MM.1S (cell line): ENCODE measurements at regions not wholly inside any gene's neighbourhood (a gene's known extent, or its start where the extent isn't known, plus 50 kb on each side); places are given as distances from the start of the nearest gene placed in this dataset.
A peak's percentile ranks its signal among the peaks of the same experiment; 100 is the strongest.

Source experiments
- DNase-seq: peaks from one replicate; pipeline ENCODE4 v3.0.0-alpha.2; 2015
- H2AFZ ChIP-seq: fragments of 300-600 bp; sonication (generic); 2 replicates; pipeline ENCODE4 v1.6.0; 2016; ENCODE audit warnings: antibody characterized with exemption, low read length
- H3F3A ChIP-seq: fragments of 300-600 bp; sonication (generic); 2 replicates; pipeline ENCODE4 v1.6.1; 2016; ENCODE audit warnings: mild to moderate bottlenecking, antibody characterized with exemption, low read length, moderate library complexity, mixed read lengths; ENCODE audit not compliant: insufficient read depth
- H3K27ac ChIP-seq: fragments of 300-600 bp; sonication (generic); 2 replicates; pipeline ENCODE4 v1.5.1; 2016; ENCODE audit warnings: mild to moderate bottlenecking, low read length
- H3K27me3 ChIP-seq: fragments of 300-600 bp; sonication (generic); replicated peaks from 2 replicates; pipeline ENCODE4 v1.6.0; 2016; ENCODE audit warnings: low read length; ENCODE audit not compliant: insufficient read depth
- H3K36me3 ChIP-seq: fragments of 300-600 bp; sonication (generic); replicated peaks from 2 replicates; pipeline ENCODE4 v1.6.1; 2016; ENCODE audit warnings: mild to moderate bottlenecking, low read length, mixed read lengths; ENCODE audit not compliant: insufficient read depth
- H3K4me1 ChIP-seq: fragments of 300-600 bp; sonication (generic); 2 replicates; pipeline ENCODE4 v1.6.1; 2016; ENCODE audit warnings: low read length, mixed read lengths
- H3K4me2 ChIP-seq: fragments of 300-600 bp; sonication (generic); 2 replicates; pipeline ENCODE4 v1.6.0; 2016; ENCODE audit warnings: low read depth, low read length
- H3K4me3 ChIP-seq: fragments of 300-600 bp; sonication (generic); 2 replicates; pipeline ENCODE4 v1.5.1; 2016; ENCODE audit warnings: low read length, mixed read lengths
- H3K79me2 ChIP-seq: fragments of 300-600 bp; sonication (generic); 2 replicates; pipeline ENCODE4 v1.6.1; 2016; ENCODE audit warnings: mixed run types, low read length, mixed read lengths
- H3K9ac ChIP-seq: fragments of 300-600 bp; sonication (generic); 2 replicates; pipeline ENCODE4 v1.6.1; 2016; ENCODE audit warnings: low read length, mixed read lengths
- H3K9me2 ChIP-seq: fragments of 300-600 bp; sonication (generic); replicated peaks from 2 replicates; pipeline ENCODE4 v1.6.1; 2016; ENCODE audit warnings: mild to moderate bottlenecking, low read length, mixed read lengths; ENCODE audit not compliant: insufficient read depth
- H3K9me3 ChIP-seq: fragments of 300-600 bp; sonication (generic); replicated peaks from 2 replicates; pipeline ENCODE4 v1.6.1; 2016; ENCODE audit warnings: mild to moderate bottlenecking, low read length, mixed read lengths; ENCODE audit not compliant: insufficient read depth
- H4K20me1 ChIP-seq: fragments of 300-600 bp; sonication (generic); 2 replicates; pipeline ENCODE4 v1.6.1; 2016; ENCODE audit warnings: mild to moderate bottlenecking, low read length, moderate library complexity, mixed read lengths; ENCODE audit not compliant: insufficient read depth
- CTCF ChIP-seq: fragments of 300-600 bp; sonication (generic); IDR thresholded peaks from 2 replicates; pipeline ENCODE4 v1.5.1; 2016; ENCODE audit warnings: antibody characterized with exemption, low read length, mixed read lengths
- EZH2 ChIP-seq: fragments of 300-600 bp; sonication (generic); optimal IDR thresholded peaks from 2 replicates; pipeline ENCODE3; 2017; ENCODE audit warnings: low read depth, mild to moderate bottlenecking, antibody characterized with exemption, low read length, mixed read lengths
- EZH2phosphoT487 ChIP-seq: fragments of 300-600 bp; sonication (generic); IDR thresholded peaks from 2 replicates; pipeline ENCODE4 v1.6.1; 2018; ENCODE audit warnings: antibody characterized with exemption, low read length

DNA sequence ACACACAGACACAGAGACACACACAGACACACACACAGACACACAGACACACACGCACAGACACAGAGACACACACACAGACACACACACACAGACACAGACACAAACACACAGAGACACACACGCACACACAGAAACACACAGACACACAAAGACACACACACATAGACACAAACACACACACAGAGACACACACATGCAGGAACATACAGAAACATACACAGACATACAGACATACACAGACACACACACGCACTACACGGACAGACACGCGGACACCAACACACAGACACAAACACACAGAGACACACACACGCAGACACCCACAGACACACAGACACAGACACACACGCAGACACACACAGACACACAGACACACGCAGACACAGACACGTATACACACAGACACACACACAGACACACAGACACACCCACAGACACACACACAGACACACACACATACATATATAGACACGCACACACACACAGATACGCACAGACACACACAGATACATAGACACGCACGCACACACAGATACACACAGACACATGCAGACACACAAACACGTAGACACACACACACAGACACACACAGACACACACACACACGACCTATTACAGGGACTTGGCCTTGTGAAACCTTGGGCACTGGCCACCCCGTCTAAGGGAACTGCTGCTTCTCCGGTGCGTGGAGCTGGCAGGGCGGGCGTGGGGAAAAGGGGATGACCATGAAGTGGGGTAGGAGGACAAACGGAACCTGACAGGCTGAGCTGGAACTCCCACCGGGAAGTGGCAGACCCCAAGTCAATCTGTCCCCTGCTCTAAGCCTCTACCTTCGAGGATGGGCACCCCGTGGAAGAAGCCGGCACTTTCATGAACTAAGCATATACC, 211.4 kb downstream of the TFCP2L1 start:
- Histone ChIP-seq H3K79me2 (no peaks in the 10 kb centered on the region), H3K4me3 (no peak overlapping the region), H3K36me3 (no peaks in the 10 kb centered on the region), H2AFZ (no peak overlapping the region), H3K9ac (no peak overlapping the region), H3K9me2 (no peaks in the 10 kb centered on the region), H3K4me2 (no peak overlapping the region), H4K20me1 (no peaks in the 10 kb centered on the region), H3K27ac (no peak overlapping the region), H3K9me3 (no peaks in the 10 kb centered on the region), H3K27me3 (peaks cover 33% of the 10 kb centered on the region), H3K4me1 (no peaks in the 10 kb centered on the region), H3F3A (no peaks in the 10 kb centered on the region)
- DNase-seq, result no peak
- TF ChIP-seq EZH2phosphoT487 (no peak), EZH2 (no peak), CTCF (no peak)

DNA sequence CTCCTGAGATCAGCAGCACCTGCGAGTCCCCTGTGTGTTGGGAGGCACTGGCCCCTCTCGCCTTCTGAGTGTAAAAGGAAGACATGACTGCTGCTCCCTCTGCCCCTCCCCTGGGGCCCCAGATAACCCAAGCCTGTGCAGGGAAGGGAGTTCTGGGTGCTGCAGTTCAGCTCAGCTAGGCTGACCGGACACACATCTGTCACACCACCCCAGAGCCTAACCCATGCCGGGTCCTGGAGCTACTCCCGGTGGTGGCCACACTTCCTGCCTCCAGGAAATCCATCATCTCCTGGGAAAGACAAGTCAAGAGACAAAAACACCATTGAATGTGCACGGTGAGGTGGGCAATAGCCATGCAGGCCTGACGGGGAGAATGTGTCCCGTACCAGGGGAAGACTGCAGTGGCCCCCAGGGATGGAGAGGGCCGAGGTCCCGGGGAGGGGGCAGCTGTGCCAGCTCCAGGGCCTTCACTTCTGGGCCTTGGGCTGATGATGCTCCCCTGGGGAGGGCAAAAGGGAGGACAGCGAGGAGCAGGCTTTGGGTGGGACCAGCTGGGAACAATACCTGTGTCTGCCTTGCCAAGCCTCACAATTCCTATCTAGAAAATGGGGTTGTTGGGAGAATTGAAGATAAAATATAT, 210.6 kb downstream of the TFCP2L1 start:
- H3K4me3 ChIP-seq, result no peak overlapping the region
- H3K4me1 ChIP-seq, result no peaks in the 10 kb centered on the region
- DNase-seq, result no peak
- peaks cover 33% of the 10 kb centered on the region for H3K27me3 ChIP-seq
- no peak overlapping the region; the same call in 1 of the 2 replicates for H3K9ac ChIP-seq
- H2AFZ ChIP-seq, result no peak overlapping the region
- H3K27ac ChIP-seq, result no peak overlapping the region
- H3F3A ChIP-seq, result no peaks in the 10 kb centered on the region
- H4K20me1 ChIP-seq, result no peaks in the 10 kb centered on the region
- H3K79me2 ChIP-seq, result no peaks in the 10 kb centered on the region
- TF ChIP-seq EZH2phosphoT487, result no peak
- no peak for TF ChIP-seq EZH2
- no peak for TF ChIP-seq CTCF
- peak overlapping the region; percentile 63; the same call in 1 of the 2 replicates for H3K4me2 ChIP-seq
- no peaks in the 10 kb centered on the region for H3K36me3 ChIP-seq
- H3K9me2 ChIP-seq, result no peaks in the 10 kb centered on the region
- H3K9me3 ChIP-seq, result no peaks in the 10 kb centered on the region

DNA sequence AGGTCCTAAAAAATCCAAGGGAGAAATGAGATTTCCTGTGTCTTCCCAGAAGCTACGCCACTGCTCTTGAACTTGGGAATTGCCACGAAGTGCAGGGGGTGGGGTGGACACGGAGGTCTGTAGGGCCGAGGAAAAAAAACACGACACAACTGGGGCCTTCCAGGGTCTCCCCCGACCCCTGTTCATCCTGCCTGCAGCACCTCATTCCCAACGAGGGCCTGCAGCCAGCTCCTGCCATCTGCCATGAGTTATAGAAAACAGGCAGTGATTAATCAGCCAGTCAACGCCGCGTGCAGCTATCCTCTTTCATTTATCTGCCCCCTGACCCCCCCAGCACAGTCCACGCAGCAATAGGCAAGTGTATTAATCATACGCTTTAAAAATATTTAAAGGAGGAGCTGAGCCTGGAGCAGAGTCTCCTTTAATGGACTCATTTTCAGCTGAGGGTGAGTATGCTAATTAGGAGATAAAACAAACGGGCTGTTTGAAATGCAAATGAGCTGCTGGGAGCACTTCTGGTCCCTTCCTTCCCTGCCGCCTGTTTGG, 209.9 kb downstream of the TFCP2L1 start:
- Histone ChIP-seq H3K27me3 (peaks cover 33% of the 10 kb centered on the region), H2AFZ (no peak overlapping the region), H4K20me1 (no peaks in the 10 kb centered on the region), H3K9me3 (no peaks in the 10 kb centered on the region), H3K9me2 (no peaks in the 10 kb centered on the region), H3K4me1 (no peaks in the 10 kb centered on the region), H3K4me2 (peak overlapping the region; percentile 63), H3K79me2 (no peaks in the 10 kb centered on the region), H3K36me3 (no peaks in the 10 kb centered on the region), H3K9ac (peak overlapping the region; percentile 22; the same call in 1 of the 2 replicates), H3K27ac (no peak overlapping the region), H3F3A (no peaks in the 10 kb centered on the region), H3K4me3 (peak overlapping the region; percentile 33)
- no peak for DNase-seq
- no peak for TF ChIP-seq EZH2
- no peak for TF ChIP-seq EZH2phosphoT487
- no peak for TF ChIP-seq CTCF
